Immature natural killer cell (primary cell): ENCODE measurements at regions not wholly inside any gene's neighbourhood (a gene's known extent, or its start where the extent isn't known, plus 50 kb on each side); places are given as distances from the start of the nearest gene placed in this dataset.

Experiments
- DNase-seq, 3 donors: peaks; one replicate each; pipeline ENCODE4 v3.0.0; 2022; ENCODE audit warnings: mixed read lengths in 1 of 3
- H3K27ac Mint-ChIP-seq, 6 donors: one replicate each; pipeline ENCODE4 v1.8.0; 2020; ENCODE audit warnings: mixed read lengths in 6 of 6, mild to moderate bottlenecking in 5 of 6, inconsistent platforms in 4 of 6, moderate library complexity in 3 of 6
- H3K27me3 Mint-ChIP-seq, 3 donors: one replicate each; pipeline ENCODE4 v1.8.0; 2020 to 2021; ENCODE audit warnings: low read depth in 3 of 3, mild to moderate bottlenecking in 3 of 3, mixed read lengths in 3 of 3, moderate library complexity in 3 of 3, inconsistent platforms in 1 of 3
- H3K36me3 Mint-ChIP-seq, 3 donors: one replicate each; pipeline ENCODE4 v1.8.0; 2020; ENCODE audit warnings: mixed read lengths in 3 of 3, inconsistent platforms in 2 of 3, mild to moderate bottlenecking in 2 of 3
- H3K4me1 Mint-ChIP-seq, 2 donors: one replicate each; pipeline ENCODE4 v1.8.0; 2020; ENCODE audit warnings: inconsistent platforms in 2 of 2, mild to moderate bottlenecking in 2 of 2, mixed read lengths in 2 of 2, moderate library complexity in 1 of 2
- H3K4me3 Mint-ChIP-seq, 5 donors: one replicate each; pipeline ENCODE4 v1.8.0; 2020; ENCODE audit warnings: mild to moderate bottlenecking in 5 of 5, mixed read lengths in 5 of 5, inconsistent platforms in 3 of 5, moderate library complexity in 3 of 5
- H3K9me3 Mint-ChIP-seq, 6 donors: one replicate each; pipeline ENCODE4 v1.8.0; 2020; ENCODE audit warnings: mild to moderate bottlenecking in 6 of 6, mixed read lengths in 6 of 6, inconsistent platforms in 4 of 6, moderate library complexity in 3 of 6

DNA sequence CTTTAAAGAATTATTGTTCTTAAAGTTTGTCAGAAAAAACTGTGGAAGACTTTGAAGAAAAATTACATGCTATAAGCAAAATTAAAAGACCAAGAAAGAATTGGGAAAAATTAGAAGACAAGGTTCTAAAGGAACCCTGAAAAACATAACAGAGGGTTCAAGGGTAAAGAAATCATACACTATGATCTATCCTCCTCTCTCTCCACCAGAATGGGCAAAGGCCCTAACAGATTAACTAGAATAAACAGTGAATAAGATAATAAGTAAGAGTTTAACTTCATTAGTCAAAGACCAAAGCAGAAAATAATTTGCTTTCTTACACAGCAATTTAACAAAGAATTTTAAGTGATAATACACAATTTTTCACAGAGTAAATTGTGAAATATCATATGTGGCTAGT lies 201.2 kb upstream of the PDE10A start:
- Mint-ChIP-seq H3K4me1 (no peaks in the 10 kb centered on the region), H3K27me3 (peaks cover 0 to 13% (median 9%) of the 10 kb centered on the region in 3 donors), H3K9me3 (peaks cover 0 to 13% (median 2%) of the 10 kb centered on the region in 6 donors), H3K27ac (no peak overlapping the region), H3K4me3 (no peak overlapping the region), H3K36me3 (peaks cover 0 to 4% (median 3%) of the 10 kb centered on the region in 3 donors)
- no peak for DNase-seq

DNA sequence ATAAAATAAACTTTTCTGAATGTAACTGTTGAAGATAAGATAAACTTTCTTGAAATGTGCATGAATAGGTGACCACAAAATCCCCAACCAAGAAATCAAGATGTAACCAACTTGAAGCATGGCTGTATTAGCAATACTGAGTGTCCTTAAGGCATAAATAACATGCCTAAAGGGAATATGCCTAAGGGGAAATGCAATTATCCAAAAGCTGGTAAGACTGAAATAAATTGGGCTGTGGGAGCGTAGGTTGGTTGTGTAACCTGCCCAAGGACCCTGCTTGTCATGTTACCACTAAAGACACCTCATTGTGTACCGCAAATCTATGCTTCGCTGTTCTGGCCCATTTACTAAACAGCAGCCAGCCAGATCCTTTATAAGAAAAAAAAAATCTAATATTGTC lies 200.8 kb upstream of the PDE10A start:
- H3K4me1 Mint-ChIP-seq, result no peaks in the 10 kb centered on the region
- H3K9me3 Mint-ChIP-seq, result peaks cover 0 to 13% (median 1%) of the 10 kb centered on the region in 6 donors
- H3K27me3 Mint-ChIP-seq, result peaks cover 0 to 13% (median 9%) of the 10 kb centered on the region in 3 donors
- DNase-seq, result no peak
- H3K36me3 Mint-ChIP-seq, result peaks cover 0 to 4% (median 3%) of the 10 kb centered on the region in 3 donors
- H3K27ac Mint-ChIP-seq, result no peak overlapping the region
- H3K4me3 Mint-ChIP-seq, result no peak overlapping the region

DNA sequence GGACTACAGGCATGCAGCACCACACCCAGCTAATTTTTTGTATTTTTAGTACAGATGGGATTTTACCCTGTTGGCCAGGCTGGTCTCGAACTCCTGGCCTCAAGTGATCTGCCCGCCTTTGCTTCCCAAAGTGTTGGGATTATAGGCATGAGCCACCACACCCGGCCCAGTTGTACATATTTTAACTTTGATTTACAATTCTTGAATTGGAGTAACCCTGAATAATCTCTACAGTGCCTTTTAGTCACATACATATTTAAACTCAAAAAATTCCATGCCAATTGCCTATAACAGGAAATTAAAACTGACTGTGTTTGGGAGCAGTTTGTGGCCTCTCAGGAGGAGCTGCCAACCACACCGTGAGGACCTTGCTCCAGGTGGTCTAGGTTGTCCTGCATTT lies 199.8 kb upstream of the PDE10A start:
- H3K4me1 Mint-ChIP-seq, result no peaks in the 10 kb centered on the region
- peaks cover 0 to 18% (median 9%) of the 10 kb centered on the region in 3 donors for H3K27me3 Mint-ChIP-seq
- H3K36me3 Mint-ChIP-seq, result peaks cover 0 to 4% (median 3%) of the 10 kb centered on the region in 3 donors
- no peak overlapping the region for H3K4me3 Mint-ChIP-seq
- H3K27ac Mint-ChIP-seq, result no peak overlapping the region
- H3K9me3 Mint-ChIP-seq, result peaks cover 0 to 13% (median 1%) of the 10 kb centered on the region in 6 donors
- DNase-seq, result no peak

DNA sequence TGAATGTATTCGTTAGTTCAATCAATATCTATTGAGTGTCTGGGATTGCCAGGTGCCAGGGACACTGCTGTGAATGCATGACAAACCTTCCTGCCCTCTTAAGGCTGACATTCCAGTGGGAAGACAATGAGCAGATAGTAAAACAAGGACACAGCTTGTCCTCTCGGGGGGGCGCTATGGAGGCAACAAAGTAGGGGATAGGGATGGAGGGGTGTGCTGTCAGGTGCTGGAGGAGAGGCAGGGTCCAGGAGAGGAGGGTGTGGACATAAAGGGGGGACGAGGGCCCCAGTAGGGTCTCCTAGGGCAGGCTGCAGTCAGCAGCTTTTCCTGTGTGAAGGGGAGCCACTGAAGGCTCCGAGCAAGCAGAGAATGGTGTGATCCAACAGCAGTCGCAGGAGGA lies 198.2 kb upstream of the PDE10A start:
- Mint-ChIP-seq H3K27me3 (peaks cover 0 to 25% (median 6%) of the 10 kb centered on the region in 3 donors), H3K4me1 (no peaks in the 10 kb centered on the region), H3K27ac (no peak overlapping the region), H3K36me3 (peaks cover 0 to 4% (median 3%) of the 10 kb centered on the region in 3 donors), H3K4me3 (no peak overlapping the region), H3K9me3 (peaks cover 0 to 7% (median 0%) of the 10 kb centered on the region in 6 donors)
- no peak for DNase-seq

DNA sequence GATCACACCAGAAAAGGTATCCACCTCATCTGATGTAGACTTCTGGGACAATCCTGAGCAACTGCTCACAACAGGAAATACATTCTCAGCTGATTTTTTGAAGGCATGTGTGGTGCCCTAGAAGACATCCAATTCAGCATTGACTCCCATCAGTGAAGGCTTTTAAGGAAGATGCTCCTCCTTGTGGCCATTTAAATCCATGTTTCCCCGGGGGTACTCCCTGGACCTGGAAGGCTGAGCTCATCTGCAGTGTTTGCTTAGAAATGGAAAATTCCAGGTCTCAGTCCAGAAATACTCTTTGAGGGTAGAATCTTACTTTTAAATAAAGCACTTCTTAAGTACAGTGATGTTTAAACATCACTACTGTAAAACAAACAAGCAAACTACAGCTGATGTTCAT lies 195.5 kb upstream of the PDE10A start:
- H3K27me3 Mint-ChIP-seq, result peaks cover 3 to 25% (median 6%) of the 10 kb centered on the region in 3 donors
- H3K27ac Mint-ChIP-seq, result no peak overlapping the region
- no peaks in the 10 kb centered on the region for H3K4me1 Mint-ChIP-seq
- no peaks in the 10 kb centered on the region for H3K9me3 Mint-ChIP-seq
- no peak for DNase-seq
- peaks cover 0 to 4% (median 0%) of the 10 kb centered on the region in 3 donors for H3K36me3 Mint-ChIP-seq
- no peak overlapping the region for H3K4me3 Mint-ChIP-seq

DNA sequence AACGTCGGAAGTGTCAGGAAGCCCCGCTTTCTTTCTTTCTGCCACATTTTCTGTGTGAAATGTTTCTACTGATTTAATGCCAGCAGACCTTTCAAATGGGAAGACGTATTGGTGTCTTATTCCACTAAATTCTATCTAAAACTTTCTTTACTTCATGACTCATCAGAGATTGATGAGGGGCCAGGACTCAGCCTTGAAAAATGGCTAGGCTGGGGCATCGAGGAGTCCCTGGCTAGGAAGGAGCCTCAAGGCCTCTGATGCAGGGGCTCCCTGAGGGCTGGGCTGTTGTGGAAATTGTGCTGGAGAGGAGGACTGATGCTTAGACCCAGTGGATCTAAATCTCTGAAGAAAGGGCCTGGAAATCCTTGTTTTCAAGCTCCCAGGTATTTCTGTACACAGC lies 192.8 kb upstream of the PDE10A start:
- Mint-ChIP-seq H3K4me3 (no peak overlapping the region), H3K27me3 (peaks cover 2 to 33% (median 8%) of the 10 kb centered on the region in 3 donors), H3K9me3 (no peaks in the 10 kb centered on the region), H3K4me1 (no peaks in the 10 kb centered on the region), H3K27ac (no peak overlapping the region), H3K36me3 (no peaks in the 10 kb centered on the region)
- DNase-seq, result no peak

DNA sequence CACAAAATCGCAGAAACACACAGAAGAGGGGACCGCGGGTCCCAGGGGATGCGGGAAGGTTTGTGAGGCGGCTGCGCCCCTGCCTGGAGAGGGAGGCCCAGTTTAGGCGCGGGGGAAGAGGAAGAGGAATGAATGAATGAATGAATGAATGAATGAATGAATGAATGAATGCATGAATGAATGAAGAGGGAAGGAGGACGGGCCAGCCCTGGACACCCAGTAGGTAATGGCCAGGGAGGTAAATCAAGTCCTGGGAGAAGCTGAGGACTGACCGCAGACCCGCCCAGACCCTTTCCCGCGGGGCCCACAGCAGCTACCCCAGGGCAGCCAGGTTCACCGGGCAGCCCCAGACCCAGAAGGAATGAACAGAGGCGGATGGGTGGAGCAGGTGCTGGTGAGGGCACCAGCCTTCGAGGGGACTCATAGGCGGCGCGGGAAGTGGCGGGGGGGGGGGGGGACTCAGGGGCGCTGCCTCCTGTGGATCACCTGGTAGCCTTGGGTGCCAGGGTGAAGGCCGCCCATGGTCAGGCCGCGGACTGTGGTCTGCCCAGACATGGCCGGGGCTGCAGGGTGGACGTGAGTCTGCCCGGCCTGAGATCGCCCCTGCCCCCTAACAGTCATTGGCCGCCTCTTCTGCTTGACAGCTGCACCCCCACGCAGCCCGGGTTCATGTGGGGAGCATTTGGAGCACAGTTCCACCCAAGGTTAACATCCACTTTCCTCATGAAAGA lies 192.0 kb upstream of the PDE10A start:
- Mint-ChIP-seq H3K27me3 (peaks cover 2 to 34% (median 10%) of the 10 kb centered on the region in 3 donors), H3K27ac (no peak overlapping the region), H3K9me3 (no peaks in the 10 kb centered on the region), H3K36me3 (no peaks in the 10 kb centered on the region), H3K4me1 (peaks cover 4% of the 10 kb centered on the region in 2 donors), H3K4me3 (no peak overlapping the region)
- DNase-seq, result no peak

DNA sequence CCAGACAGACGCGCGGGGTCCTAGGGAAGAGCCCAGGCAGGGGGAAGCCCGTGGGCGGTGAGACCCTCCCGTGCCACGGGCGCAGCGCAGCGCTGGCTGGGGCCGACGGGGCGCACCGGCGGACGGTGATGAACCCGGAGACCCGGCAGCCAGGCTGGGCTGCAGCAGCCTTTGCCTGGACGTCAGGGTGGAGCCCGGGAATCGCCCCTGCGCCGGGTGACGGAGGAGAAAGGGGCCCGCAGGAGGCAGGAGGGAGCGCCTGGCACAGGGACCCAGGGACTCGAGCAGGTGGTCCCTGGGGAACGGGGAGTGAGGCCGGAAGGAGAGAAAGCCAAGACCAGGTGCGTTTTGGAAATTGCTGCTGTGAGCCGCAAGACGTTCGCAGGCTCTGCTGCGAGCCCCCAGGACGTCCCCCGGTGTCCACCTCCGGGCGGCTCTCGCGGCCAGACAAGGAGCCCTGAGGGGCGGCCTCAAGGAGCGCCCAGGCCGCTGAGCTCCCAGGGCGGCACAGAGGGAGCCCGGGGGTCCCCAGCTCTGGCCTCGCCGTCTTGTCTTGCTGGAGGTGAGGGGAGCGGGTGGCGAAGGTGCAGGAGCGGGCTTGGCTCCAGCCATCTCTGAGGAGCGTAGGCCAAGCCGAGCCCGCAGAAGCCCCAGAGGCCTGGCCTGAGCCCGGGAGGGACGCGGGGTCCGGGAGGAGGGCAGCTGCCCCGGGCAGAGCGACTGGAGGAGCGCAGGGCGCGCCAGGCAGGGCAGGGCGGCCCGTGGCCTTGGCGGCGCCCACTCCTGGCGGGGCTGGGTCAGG lies 191.2 kb upstream of the PDE10A start:
- no peak for DNase-seq

DNA sequence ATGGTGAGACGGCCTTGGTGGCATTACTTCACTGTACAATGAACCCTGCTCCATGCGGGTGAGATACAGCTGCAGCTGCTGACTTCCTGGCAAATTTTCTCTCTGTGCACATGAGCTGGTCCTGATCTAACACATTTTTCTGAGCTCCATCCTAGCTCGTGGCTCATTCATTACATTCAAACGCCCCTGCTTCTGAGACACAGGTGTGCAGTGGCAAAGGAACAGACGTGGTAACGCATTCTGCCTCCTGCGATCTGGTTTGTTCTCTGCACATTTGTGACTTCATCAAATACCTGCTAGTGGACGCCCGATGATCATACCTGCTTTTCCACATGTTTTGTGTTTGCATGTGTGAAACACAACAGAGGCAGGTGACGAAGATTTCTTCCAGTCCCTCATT lies 189.6 kb upstream of the PDE10A start:
- Mint-ChIP-seq H3K4me3 (no peak overlapping the region), H3K36me3 (no peaks in the 10 kb centered on the region), H3K27me3 (peaks cover 0 to 31% (median 10%) of the 10 kb centered on the region in 3 donors), H3K9me3 (no peaks in the 10 kb centered on the region), H3K4me1 (peaks cover 14% of the 10 kb centered on the region in 2 donors), H3K27ac (no peak overlapping the region)
- DNase-seq, result no peak

More for the DNA sequence above, 191.2 kb upstream of the PDE10A start:
- Mint-ChIP-seq H3K4me3 (no peak overlapping the region), H3K27me3 (peaks cover 0 to 32% (median 10%) of the 10 kb centered on the region in 3 donors), H3K27ac (no peak overlapping the region), H3K9me3 (no peaks in the 10 kb centered on the region), H3K36me3 (no peaks in the 10 kb centered on the region), H3K4me1 (peaks cover 12% of the 10 kb centered on the region in 2 donors)

DNA sequence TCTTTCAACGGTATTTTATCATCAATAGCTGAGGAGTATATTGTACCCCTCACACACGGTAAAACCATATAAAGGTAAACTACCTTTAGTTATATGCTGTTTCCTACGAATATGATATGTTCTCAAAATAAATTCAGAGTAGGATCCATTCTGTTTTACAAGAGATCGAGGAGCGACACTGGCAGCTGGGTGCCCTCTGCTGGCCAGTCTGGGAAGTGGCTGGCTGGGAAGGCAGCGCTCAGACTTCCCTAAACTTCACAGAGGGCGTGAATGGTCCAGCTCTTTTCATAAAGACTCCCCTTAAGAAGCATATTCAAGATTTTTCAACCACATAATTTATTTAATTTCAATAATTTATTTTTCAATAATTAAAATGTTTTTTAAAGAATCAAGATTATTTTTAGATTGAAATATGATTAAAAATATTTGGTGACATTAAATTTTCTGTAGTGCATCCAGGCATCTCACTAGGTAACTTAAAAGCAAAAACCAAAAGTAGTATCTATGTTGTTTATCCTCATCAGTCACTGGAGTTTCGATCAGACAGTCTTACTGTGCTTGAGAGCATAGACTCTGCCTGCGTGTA lies 187.5 kb upstream of the PDE10A start:
- peak; percentile 17 to 31 (median 20) for DNase-seq
- Mint-ChIP-seq H3K27ac (no peak overlapping the region), H3K9me3 (no peaks in the 10 kb centered on the region), H3K4me3 (peak overlapping the region in 1 of 5 donors; percentile 10), H3K36me3 (no peaks in the 10 kb centered on the region), H3K27me3 (peaks cover 5 to 15% (median 7%) of the 10 kb centered on the region in 3 donors), H3K4me1 (peaks cover 14% of the 10 kb centered on the region in 2 donors)

DNA sequence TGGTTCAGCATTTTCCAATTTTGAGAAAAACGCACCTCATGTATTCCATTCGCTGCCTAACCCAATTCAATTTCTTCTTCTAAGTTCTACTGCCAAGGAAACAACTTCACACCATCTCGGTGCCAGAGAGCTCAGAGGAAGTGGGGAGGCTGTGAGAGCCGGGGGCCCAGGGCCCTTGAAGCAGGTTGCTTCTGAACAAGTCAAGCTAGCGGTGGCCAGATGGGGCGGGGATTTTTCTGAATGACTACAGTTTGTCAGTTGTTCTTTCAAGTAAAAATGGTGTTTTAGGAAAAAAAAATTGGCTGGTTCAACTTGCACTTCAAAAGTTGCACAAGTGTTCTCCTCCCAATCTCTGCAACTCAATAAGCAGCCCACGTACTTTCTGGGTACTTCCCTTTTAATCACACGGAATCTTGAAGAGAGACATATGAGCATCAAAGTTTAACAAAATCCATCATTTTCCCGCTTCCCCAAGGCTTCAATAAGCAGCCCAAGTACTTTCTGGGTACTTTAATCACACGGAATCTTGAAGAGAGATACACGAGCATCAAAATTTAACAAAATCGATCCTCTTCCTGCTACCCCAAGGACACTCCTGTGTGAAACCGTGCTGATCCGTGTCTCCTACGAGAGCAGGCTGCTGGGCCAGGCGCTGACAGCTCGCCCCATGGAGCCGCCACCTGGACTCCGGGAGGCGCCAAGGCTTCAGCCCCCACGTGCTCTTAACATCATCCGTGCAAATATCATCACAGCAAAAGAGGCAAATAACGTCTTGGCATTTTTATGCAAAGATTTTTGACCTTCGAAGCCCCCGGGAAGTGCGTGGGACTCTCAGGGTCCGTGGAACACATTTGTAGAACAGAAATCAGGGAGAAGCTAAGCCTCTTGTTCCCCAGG lies 186.7 kb upstream of the PDE10A start:
- Mint-ChIP-seq H3K27ac (no peak overlapping the region), H3K27me3 (peaks cover 7 to 17% (median 11%) of the 10 kb centered on the region in 3 donors), H3K4me3 (peak overlapping the region in 2 of 5 donors; percentile 20 to 33)

DNA sequence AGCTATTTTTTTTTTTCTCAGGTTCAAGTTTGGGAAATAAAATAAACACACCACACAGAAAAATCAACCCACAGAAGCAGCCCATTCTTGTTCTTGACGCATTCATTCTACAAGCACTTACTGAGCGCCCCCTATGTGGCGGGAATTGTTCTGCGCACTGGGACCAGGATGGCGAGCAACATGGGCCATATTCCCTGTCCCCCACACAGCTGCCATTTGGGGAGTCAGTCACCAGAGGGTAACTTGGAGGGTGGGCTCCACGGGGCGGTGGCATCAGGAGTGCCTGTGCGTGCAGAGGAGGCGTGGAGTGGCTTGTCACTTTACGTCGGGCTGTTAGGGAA lies 185.0 kb upstream of the PDE10A start:
- DNase-seq, result no peak
- Mint-ChIP-seq H3K27ac (no peak overlapping the region), H3K9me3 (no peaks in the 10 kb centered on the region), H3K27me3 (peaks cover 8 to 12% (median 11%) of the 10 kb centered on the region in 3 donors), H3K36me3 (no peaks in the 10 kb centered on the region), H3K4me1 (peaks cover 14% of the 10 kb centered on the region in 2 donors), H3K4me3 (no peak overlapping the region)

More for the DNA sequence above, 186.7 kb upstream of the PDE10A start:
- H3K36me3 Mint-ChIP-seq, result no peaks in the 10 kb centered on the region
- no peak for DNase-seq
- H3K4me1 Mint-ChIP-seq, result peaks cover 14% of the 10 kb centered on the region in 2 donors
- no peaks in the 10 kb centered on the region for H3K9me3 Mint-ChIP-seq

DNA sequence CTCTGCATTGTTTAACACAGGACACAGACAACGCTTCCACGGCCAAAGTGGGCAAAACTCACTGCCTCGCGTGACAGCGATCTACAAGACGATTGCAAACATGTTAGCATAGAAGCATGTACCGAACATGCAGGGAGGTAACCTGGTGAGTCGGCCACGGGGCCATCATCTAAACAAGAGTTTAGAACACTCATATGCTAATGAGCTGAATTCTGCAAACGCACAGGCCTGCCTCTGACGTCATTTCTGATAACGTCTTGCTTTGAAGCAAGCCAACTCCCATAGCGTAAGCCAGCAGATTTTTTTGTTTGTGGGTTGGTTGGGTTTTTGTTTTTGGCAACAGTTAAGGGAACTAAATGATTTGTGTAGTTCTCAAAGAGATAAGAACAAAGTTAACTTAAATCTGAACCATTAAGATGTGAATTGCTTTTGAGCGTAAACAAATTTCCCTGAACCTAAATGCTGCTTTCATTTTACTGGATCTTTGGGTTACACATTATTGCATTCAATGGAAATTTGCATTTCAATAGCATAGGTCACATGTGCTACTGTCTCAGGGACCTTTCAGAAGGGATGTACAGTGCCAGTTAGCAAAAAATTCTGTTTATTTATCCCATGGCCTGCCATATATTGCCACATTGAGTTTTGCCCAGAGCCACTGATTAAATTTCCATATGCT lies 184.5 kb upstream of the PDE10A start:
- H3K4me3 Mint-ChIP-seq, result no peak overlapping the region
- H3K36me3 Mint-ChIP-seq, result no peaks in the 10 kb centered on the region
- H3K9me3 Mint-ChIP-seq, result no peaks in the 10 kb centered on the region
- peaks cover 14% of the 10 kb centered on the region in 2 donors for H3K4me1 Mint-ChIP-seq
- DNase-seq, result no peak
- H3K27ac Mint-ChIP-seq, result no peak overlapping the region
- peaks cover 7 to 12% (median 11%) of the 10 kb centered on the region in 3 donors for H3K27me3 Mint-ChIP-seq
